CD14-positive monocyte (primary cell): ENCODE measurements at regions not wholly inside any gene's neighbourhood (a gene's known extent, or its start where the extent isn't known, plus 50 kb on each side); places are given as distances from the start of the nearest gene placed in this dataset.
A peak's percentile ranks its signal among the peaks of the same experiment; 100 is the strongest.

Experiments used
- DNase-seq, 3 donors: peaks; one replicate each; pipeline ENCODE4 v3.0.0-alpha.2; 2011 to 2022
- H2AFZ ChIP-seq: 2 replicates; pipeline ENCODE4 v1.6.0; 2012; ENCODE audit warnings: mild to moderate bottlenecking, low read depth, low read length, inconsistent platforms; ENCODE audit not compliant: insufficient read depth, poor library complexity, severe bottlenecking
- H3K27ac ChIP-seq, 2 donors: 1 replicate in 1 of 2; 2 replicates in 1 of 2; pipeline ENCODE4 v1.5.1; 2012 to 2013; ENCODE audit warnings: low read length in 2 of 2, control low read depth in 1 of 2, inconsistent platforms in 1 of 2, low read depth in 1 of 2, mild to moderate bottlenecking in 1 of 2
- H3K27me3 ChIP-seq, 2 donors: one replicate each; pipeline versions ENCODE4 v1.6.0 to v1.6.1; 2011 to 2013; ENCODE audit warnings: low read length in 2 of 2; ENCODE audit not compliant: control insufficient read depth in 2 of 2, insufficient read depth in 2 of 2
- H3K36me3 ChIP-seq, 2 donors: replicated peaks in 1 of 2; 1 replicate in 1 of 2; 2 replicates in 1 of 2; pipeline versions ENCODE4 v1.5.1 to v1.6.1; 2012 to 2013; ENCODE audit warnings: low read length in 2 of 2, control low read depth in 1 of 2, inconsistent platforms in 1 of 2, mild to moderate bottlenecking in 1 of 2; ENCODE audit not compliant: insufficient read depth in 2 of 2, control insufficient read depth in 1 of 2
- H3K4me1 ChIP-seq, 2 donors: 1 replicate in 1 of 2; 2 replicates in 1 of 2; pipeline versions ENCODE4 v1.5.1 to v1.6.1; 2012 to 2013; ENCODE audit warnings: low read length in 2 of 2, control low read depth in 1 of 2, inconsistent platforms in 1 of 2, mild to moderate bottlenecking in 1 of 2, moderate library complexity in 1 of 2; ENCODE audit not compliant: insufficient read depth in 2 of 2, control insufficient read depth in 1 of 2
- H3K4me2 ChIP-seq: replicated peaks from 2 replicates; pipeline ENCODE3; 2012; ENCODE audit warnings: low read length, moderate library complexity, mild to moderate bottlenecking; ENCODE audit not compliant: poor library complexity, severe bottlenecking; ENCODE audit errors: extremely low read depth
- H3K4me3 ChIP-seq, 3 experiments: fragments of 200-600 bp in 1 of 3; sonication (generic) in 1 of 3; replicated peaks in 1 of 3; 1 replicate in 2 of 3; 2 replicates in 1 of 3; pipeline ENCODE4 v1.5.1; 2011 to 2013; ENCODE audit warnings: low read length in 3 of 3, mild to moderate bottlenecking in 3 of 3, control low read depth in 2 of 3, low read depth in 2 of 3, inconsistent platforms in 1 of 3, moderate library complexity in 1 of 3
- H3K79me2 ChIP-seq: 2 replicates; pipeline ENCODE4 v1.6.0; 2012; ENCODE audit warnings: mild to moderate bottlenecking, control low read depth, inconsistent platforms, low read length, moderate library complexity; ENCODE audit not compliant: insufficient read depth
- H3K9ac ChIP-seq: 2 replicates; pipeline ENCODE4 v1.6.0; 2017; ENCODE audit warnings: low read length, mild to moderate bottlenecking; ENCODE audit not compliant: insufficient read depth, poor library complexity, severe bottlenecking
- H3K9me3 ChIP-seq, 2 donors: replicated peaks in 1 of 2; 1 replicate in 1 of 2; 2 replicates in 1 of 2; pipeline versions ENCODE4 v1.5.1 to v1.6.1; 2012 to 2013; ENCODE audit warnings: low read length in 2 of 2, control low read depth in 1 of 2; ENCODE audit not compliant: control insufficient read depth in 1 of 2, insufficient read depth in 1 of 2
- H4K20me1 ChIP-seq: 2 replicates; pipeline ENCODE4 v1.6.0; 2012; ENCODE audit warnings: mild to moderate bottlenecking, low read length, control low read depth, moderate library complexity; ENCODE audit not compliant: insufficient read depth
- H3K27ac Mint-ChIP-seq, 7 donors: one replicate each; pipeline ENCODE4 v1.8.0; 2020; ENCODE audit warnings: mild to moderate bottlenecking in 7 of 7, mixed read lengths in 7 of 7, moderate library complexity in 6 of 7, inconsistent platforms in 2 of 7
- H3K27me3 Mint-ChIP-seq, 3 donors: one replicate each; pipeline ENCODE4 v1.8.0; 2021 to 2022; ENCODE audit warnings: low read depth in 3 of 3, mild to moderate bottlenecking in 3 of 3, mixed read lengths in 3 of 3, moderate library complexity in 3 of 3, inconsistent platforms in 1 of 3
- H3K36me3 Mint-ChIP-seq, 2 donors: one replicate each; pipeline ENCODE4 v1.8.0; 2020; ENCODE audit warnings: mixed read lengths in 2 of 2, inconsistent platforms in 1 of 2, mild to moderate bottlenecking in 1 of 2
- H3K4me1 Mint-ChIP-seq: one replicate; pipeline ENCODE4 v1.8.0; 2020; ENCODE audit warnings: mild to moderate bottlenecking, mixed read lengths
- H3K4me3 Mint-ChIP-seq, 2 donors: one replicate each; pipeline ENCODE4 v1.8.0; 2020; ENCODE audit warnings: mild to moderate bottlenecking in 2 of 2, mixed read lengths in 2 of 2, moderate library complexity in 1 of 2
- H3K9me3 Mint-ChIP-seq, 7 donors: one replicate each; pipeline ENCODE4 v1.8.0; 2020 to 2022; ENCODE audit warnings: mixed read lengths in 7 of 7, mild to moderate bottlenecking in 6 of 7, moderate library complexity in 6 of 7, inconsistent platforms in 2 of 7
- CTCF ChIP-seq: fragments of 200-600 bp; IDR thresholded peaks from one replicate; pipeline ENCODE4 v1.8.0; 2022; ENCODE audit warnings: antibody characterized with exemption, mild to moderate bottlenecking
- WGBS: methylation state at CpG from one replicate; pipeline ENCODE4 v1.1.5; 2013; ENCODE audit warnings: missing lambda C conversion rate; ENCODE audit not compliant: insufficient coverage; 5-methylcytosine and 5-hydroxymethylcytosine counted together
- intact Hi-C, 2 donors: fragments of 100-400 bp; cut with micrococcal nuclease; formaldehyde crosslinking; loops; one replicate each; pipeline versions ENCODE4 v1.15.0 to v1.15.1; 2023

- WGBS: 97% methylated on average over 4 of the region's 6 CpGs
- peak overlapping the region in 3 of 7 donors; percentile 6 to 50 (median 10) for H3K27ac Mint-ChIP-seq
Observed at GRCh38 chr12:68416350-68416749, 84.2 kb upstream of the MDM1 start.

GRCh38 chr12:68416826-68417225 is 84.7 kb upstream of the MDM1 start:
- Histone ChIP-seq H3K4me3 (no peak overlapping the region), H4K20me1 (no peaks in the 10 kb centered on the region), H3K27ac (no peak overlapping the region), H3K9ac (no peak overlapping the region), H3K4me1 (peaks cover 9 to 16% of the 10 kb centered on the region in 2 donors), H3K27me3 (no peaks in the 10 kb centered on the region), H3K9me3 (no peaks in the 10 kb centered on the region), H3K36me3 (no peaks in the 10 kb centered on the region), H3K4me2 (no peak overlapping the region), H2AFZ (no peak overlapping the region), H3K79me2 (no peaks in the 10 kb centered on the region)
- Mint-ChIP-seq H3K27ac (no peak overlapping the region), H3K27me3 (peaks cover 0 to 1% (median 0%) of the 10 kb centered on the region in 3 donors), H3K4me1 (peaks cover 32% of the 10 kb centered on the region), H3K9me3 (peaks cover 0 to 2% (median 0%) of the 10 kb centered on the region in 7 donors), H3K4me3 (no peak overlapping the region), H3K36me3 (peaks cover 0 to 2% of the 10 kb centered on the region in 2 donors)
- no peak for TF ChIP-seq CTCF
- DNase-seq: no peak
- WGBS: 100% methylated on average over 1 of the region's 5 CpGs
- intact Hi-C loops: no loop called here

More at GRCh38 chr12:68416350-68416749, 84.2 kb upstream of the MDM1 start:
- no peaks in the 10 kb centered on the region for H4K20me1 ChIP-seq
- H3K9me3 ChIP-seq: no peaks in the 10 kb centered on the region
- peaks cover 9 to 16% of the 10 kb centered on the region in 2 donors for H3K4me1 ChIP-seq
- H2AFZ ChIP-seq: no peak overlapping the region
- no peak overlapping the region for H3K27ac ChIP-seq
- Mint-ChIP-seq H3K4me1 (peaks cover 32% of the 10 kb centered on the region), H3K4me3 (no peak overlapping the region), H3K36me3 (peaks cover 0 to 2% of the 10 kb centered on the region in 2 donors), H3K27me3 (peaks cover 0 to 1% (median 0%) of the 10 kb centered on the region in 3 donors), H3K9me3 (peaks cover 0 to 2% (median 0%) of the 10 kb centered on the region in 7 donors)
- no peak overlapping the region for H3K4me3 ChIP-seq
- H3K27me3 ChIP-seq: no peaks in the 10 kb centered on the region
- no peak for DNase-seq
- no peaks in the 10 kb centered on the region for H3K79me2 ChIP-seq
- intact Hi-C loops: no loop called here
- no peaks in the 10 kb centered on the region for H3K36me3 ChIP-seq
- TF ChIP-seq CTCF: no peak
- no peak overlapping the region for H3K4me2 ChIP-seq
- no peak overlapping the region for H3K9ac ChIP-seq
